ENCODE measurements at regions not wholly inside any gene's neighbourhood (a gene's known extent, or its start where the extent isn't known, plus 50 kb on each side); places are given as distances from the start of the nearest gene placed in this dataset.
"Not testable (repeated sequence)": the region's sequence is repeated elsewhere in the genome, so short reads cannot be mapped to it uniquely, and the experiment has no call there.

DNA sequence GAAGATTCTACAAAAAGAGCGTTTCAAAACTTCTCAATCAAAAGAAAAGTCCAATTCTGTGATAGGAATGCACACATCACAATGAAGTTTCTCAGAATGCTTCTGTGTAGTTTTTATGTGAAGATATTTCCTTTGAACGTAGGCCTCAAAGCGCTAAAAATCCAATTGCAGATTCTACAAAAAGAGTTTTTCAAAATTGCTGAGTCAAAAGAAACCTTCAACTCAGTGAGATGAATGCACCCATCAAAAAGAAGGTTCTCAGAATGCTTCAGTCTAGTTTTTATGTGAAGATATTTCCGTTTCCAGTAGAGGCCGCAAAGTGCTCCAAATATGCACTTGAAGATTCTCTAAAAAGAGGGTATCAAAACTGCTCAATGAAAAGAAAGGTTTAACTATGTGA is 319.7 kb upstream of the DEFB115 start:
- H4K20me1 ChIP-seq (ENCODE audit: control insufficient read depth, extremely low read depth, insufficient read depth, low read length), result no peaks in the 10 kb centered on the region
- no peak overlapping the region for H3K4me2 ChIP-seq (ENCODE audit: extremely low read depth, insufficient read depth, low read length)
- no peak for DNase-seq (ENCODE audit: low read depth in 2 of 2)
- H3K36me3 ChIP-seq (ENCODE audit: control insufficient read depth, insufficient read depth, low read length), result no peaks in the 10 kb centered on the region
- no peaks in the 10 kb centered on the region for H3K4me1 ChIP-seq (ENCODE audit: control insufficient read depth, extremely low read depth, insufficient read depth, low read length)
- no peaks in the 10 kb centered on the region for H3K27me3 ChIP-seq (ENCODE audit: control insufficient read depth, insufficient read depth, low read length)
- H3K4me3 ChIP-seq (replicated peaks in 1 of 4; ENCODE audit: control extremely low read depth in 1 of 4, insufficient read depth in 1 of 4, low read depth in 3 of 4, low read length in 4 of 4), result no peak overlapping the region
- no peak overlapping the region for H3K27ac ChIP-seq (ENCODE audit: insufficient read depth, low read length)
- H3K9ac ChIP-seq (ENCODE audit: insufficient read depth, low read length), result no peak overlapping the region
- H3K79me2 ChIP-seq (ENCODE audit: control insufficient read depth, insufficient read depth, low read length), result no peaks in the 10 kb centered on the region
- TF ChIP-seq, protein P1, sequence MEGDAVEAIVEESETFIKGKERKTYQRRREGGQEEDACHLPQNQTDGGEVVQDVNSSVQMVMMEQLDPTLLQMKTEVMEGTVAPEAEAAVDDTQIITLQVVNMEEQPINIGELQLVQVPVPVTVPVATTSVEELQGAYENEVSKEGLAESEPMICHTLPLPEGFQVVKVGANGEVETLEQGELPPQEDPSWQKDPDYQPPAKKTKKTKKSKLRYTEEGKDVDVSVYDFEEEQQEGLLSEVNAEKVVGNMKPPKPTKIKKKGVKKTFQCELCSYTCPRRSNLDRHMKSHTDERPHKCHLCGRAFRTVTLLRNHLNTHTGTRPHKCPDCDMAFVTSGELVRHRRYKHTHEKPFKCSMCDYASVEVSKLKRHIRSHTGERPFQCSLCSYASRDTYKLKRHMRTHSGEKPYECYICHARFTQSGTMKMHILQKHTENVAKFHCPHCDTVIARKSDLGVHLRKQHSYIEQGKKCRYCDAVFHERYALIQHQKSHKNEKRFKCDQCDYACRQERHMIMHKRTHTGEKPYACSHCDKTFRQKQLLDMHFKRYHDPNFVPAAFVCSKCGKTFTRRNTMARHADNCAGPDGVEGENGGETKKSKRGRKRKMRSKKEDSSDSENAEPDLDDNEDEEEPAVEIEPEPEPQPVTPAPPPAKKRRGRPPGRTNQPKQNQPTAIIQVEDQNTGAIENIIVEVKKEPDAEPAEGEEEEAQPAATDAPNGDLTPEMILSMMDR (conservative IDR thresholded peaks at IDR 0.05 in 1 of 2, IDR thresholded peaks at IDR 0.05 in 1 of 2; ENCODE audit: low read depth in 1 of 2, low read length in 2 of 2), result no peak
- TF ChIP-seq EZH2 (IDR thresholded peaks at IDR 0.05; ENCODE audit: low read length, missing control alignments), result no peak
- no peaks in the 10 kb centered on the region for H3K9me3 ChIP-seq (ENCODE audit: control insufficient read depth, insufficient read depth, low read depth, low read length)
- no peak overlapping the region for H2AFZ ChIP-seq (ENCODE audit: low read length)

DNA sequence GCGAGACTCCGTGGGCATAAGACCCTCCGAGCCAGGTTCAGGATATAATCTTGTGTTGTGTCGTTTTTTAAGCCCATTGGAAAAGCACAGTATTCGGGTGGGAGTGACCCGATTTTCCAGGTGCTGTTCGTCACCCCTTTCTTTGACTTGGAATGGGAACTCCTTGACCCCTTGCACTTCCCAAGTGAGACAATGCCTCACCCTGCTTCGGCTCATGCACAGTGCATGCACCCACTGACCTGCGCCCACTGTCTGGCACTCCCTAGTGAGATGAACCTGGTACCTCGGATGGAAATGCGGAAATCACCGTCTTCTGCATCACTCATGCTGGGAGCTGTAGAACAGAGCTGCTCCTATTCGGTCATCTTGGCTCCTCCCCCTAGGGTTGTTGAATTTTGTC is 307.7 kb upstream of the DEFB115 start:
- H3K27ac ChIP-seq (ENCODE audit: insufficient read depth, low read length), result no peak overlapping the region
- no peak overlapping the region for H3K4me2 ChIP-seq (ENCODE audit: extremely low read depth, insufficient read depth, low read length)

DNA sequence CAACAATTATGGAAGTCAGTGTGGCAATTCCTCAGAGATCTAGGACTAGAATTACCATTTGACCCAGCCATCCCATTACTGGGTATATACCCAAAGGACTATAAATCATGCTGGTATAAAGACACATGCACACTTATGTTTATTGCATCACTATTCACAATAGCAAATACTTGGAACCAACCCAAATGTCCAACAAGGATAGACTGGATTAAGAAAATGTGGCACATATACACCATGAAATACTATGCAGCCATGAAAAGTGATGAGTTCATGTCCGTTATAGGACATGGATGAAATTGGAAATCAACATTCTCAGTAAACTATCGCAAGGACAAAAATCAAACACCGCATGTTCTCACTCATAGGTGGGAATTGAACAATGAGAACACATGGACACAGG is 306.4 kb upstream of the DEFB115 start:
- H3K27ac ChIP-seq (ENCODE audit: insufficient read depth, low read length); H3K27me3 ChIP-seq (ENCODE audit: control insufficient read depth, insufficient read depth, low read length); H4K20me1 ChIP-seq (ENCODE audit: control insufficient read depth, extremely low read depth, insufficient read depth, low read length); H3K9ac ChIP-seq (ENCODE audit: insufficient read depth, low read length); H3K4me2 ChIP-seq (ENCODE audit: extremely low read depth, insufficient read depth, low read length); H3K9me3 ChIP-seq (ENCODE audit: control insufficient read depth, insufficient read depth, low read depth, low read length); H3K4me1 ChIP-seq (ENCODE audit: control insufficient read depth, extremely low read depth, insufficient read depth, low read length); H3K36me3 ChIP-seq (ENCODE audit: control insufficient read depth, insufficient read depth, low read length); H2AFZ ChIP-seq (ENCODE audit: low read length); H3K79me2 ChIP-seq (ENCODE audit: control insufficient read depth, insufficient read depth, low read length); DNase-seq (ENCODE audit: low read depth in 2 of 2); H3K4me3 ChIP-seq (replicated peaks in 1 of 4; ENCODE audit: control extremely low read depth in 1 of 4, insufficient read depth in 1 of 4, low read depth in 3 of 4, low read length in 4 of 4): not testable (repeated sequence)

More for the DNA sequence above, 307.7 kb upstream of the DEFB115 start:
- TF ChIP-seq, protein P1 (conservative IDR thresholded peaks at IDR 0.05 in 1 of 2, IDR thresholded peaks at IDR 0.05 in 1 of 2; ENCODE audit: low read depth in 1 of 2, low read length in 2 of 2), result no peak
- TF ChIP-seq EZH2 (IDR thresholded peaks at IDR 0.05; ENCODE audit: low read length, missing control alignments), result no peak
- Histone ChIP-seq H3K36me3 (ENCODE audit: control insufficient read depth, insufficient read depth, low read length) (no peaks in the 10 kb centered on the region), H3K27me3 (ENCODE audit: control insufficient read depth, insufficient read depth, low read length) (no peaks in the 10 kb centered on the region), H2AFZ (ENCODE audit: low read length) (no peak overlapping the region), H3K9ac (ENCODE audit: insufficient read depth, low read length) (no peak overlapping the region), H3K4me1 (ENCODE audit: control insufficient read depth, extremely low read depth, insufficient read depth, low read length) (no peaks in the 10 kb centered on the region), H4K20me1 (ENCODE audit: control insufficient read depth, extremely low read depth, insufficient read depth, low read length) (no peaks in the 10 kb centered on the region), H3K4me3 (replicated peaks in 1 of 4; ENCODE audit: control extremely low read depth in 1 of 4, insufficient read depth in 1 of 4, low read depth in 3 of 4, low read length in 4 of 4) (no peak overlapping the region), H3K79me2 (ENCODE audit: control insufficient read depth, insufficient read depth, low read length) (no peaks in the 10 kb centered on the region), H3K9me3 (ENCODE audit: control insufficient read depth, insufficient read depth, low read depth, low read length) (no peaks in the 10 kb centered on the region)
- DNase-seq (ENCODE audit: low read depth in 2 of 2), result no peak

DNA sequence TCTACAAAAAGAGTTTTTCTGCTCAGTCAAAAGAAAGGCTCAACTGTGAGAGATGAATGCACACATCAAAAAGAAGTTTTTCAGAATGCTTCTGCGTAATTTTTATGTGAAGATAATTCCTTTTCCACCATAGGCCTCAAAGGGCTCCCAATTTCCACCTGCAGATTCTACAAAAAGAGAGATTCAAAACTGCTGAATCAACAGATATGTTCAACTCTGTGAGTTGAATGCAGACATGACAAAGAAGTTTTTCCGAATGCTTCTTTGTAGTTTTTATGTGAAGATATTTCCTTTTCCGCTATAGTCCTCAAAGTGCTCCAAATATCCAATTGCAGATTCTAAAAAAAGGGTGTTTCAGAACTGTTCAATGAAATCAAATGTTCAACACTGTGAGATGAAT is 300.8 kb upstream of the DEFB115 start:
- not testable (repeated sequence) for H3K9me3 ChIP-seq (ENCODE audit: control insufficient read depth, insufficient read depth, low read depth, low read length); H3K27me3 ChIP-seq (ENCODE audit: control insufficient read depth, insufficient read depth, low read length); H3K79me2 ChIP-seq (ENCODE audit: control insufficient read depth, insufficient read depth, low read length); H3K27ac ChIP-seq (ENCODE audit: insufficient read depth, low read length); H3K9ac ChIP-seq (ENCODE audit: insufficient read depth, low read length); H2AFZ ChIP-seq (ENCODE audit: low read length); H3K4me3 ChIP-seq (replicated peaks in 1 of 4; ENCODE audit: control extremely low read depth in 1 of 4, insufficient read depth in 1 of 4, low read depth in 3 of 4, low read length in 4 of 4); H3K4me1 ChIP-seq (ENCODE audit: control insufficient read depth, extremely low read depth, insufficient read depth, low read length); H3K4me2 ChIP-seq (ENCODE audit: extremely low read depth, insufficient read depth, low read length); DNase-seq (ENCODE audit: low read depth in 2 of 2); H4K20me1 ChIP-seq (ENCODE audit: control insufficient read depth, extremely low read depth, insufficient read depth, low read length); H3K36me3 ChIP-seq (ENCODE audit: control insufficient read depth, insufficient read depth, low read length)

DNA sequence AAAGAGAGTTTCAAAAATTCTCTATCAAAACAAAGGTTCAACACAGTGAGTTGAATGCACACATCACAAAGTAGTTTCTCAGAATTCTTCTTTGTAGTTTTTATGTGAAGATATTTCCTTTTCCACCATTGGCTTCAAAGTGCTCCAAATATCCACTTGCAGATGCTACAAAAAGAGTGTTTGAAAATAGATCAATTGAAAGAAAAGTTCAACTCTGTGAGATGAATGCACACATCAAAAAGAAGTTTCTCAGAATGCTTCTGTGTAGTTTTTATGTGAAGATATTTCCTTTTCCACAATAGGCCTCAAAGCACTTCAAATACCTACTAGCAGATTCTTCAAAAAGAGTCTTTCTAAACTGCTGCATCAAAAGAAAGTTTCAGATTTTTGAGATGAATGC is 298.3 kb upstream of the DEFB115 start:
- not testable (repeated sequence) for H3K79me2 ChIP-seq (ENCODE audit: control insufficient read depth, insufficient read depth, low read length); H3K27me3 ChIP-seq (ENCODE audit: control insufficient read depth, insufficient read depth, low read length); H3K4me2 ChIP-seq (ENCODE audit: extremely low read depth, insufficient read depth, low read length); H4K20me1 ChIP-seq (ENCODE audit: control insufficient read depth, extremely low read depth, insufficient read depth, low read length); H3K36me3 ChIP-seq (ENCODE audit: control insufficient read depth, insufficient read depth, low read length); H3K27ac ChIP-seq (ENCODE audit: insufficient read depth, low read length); DNase-seq (ENCODE audit: low read depth in 2 of 2); H2AFZ ChIP-seq (ENCODE audit: low read length); H3K9ac ChIP-seq (ENCODE audit: insufficient read depth, low read length); H3K4me3 ChIP-seq (replicated peaks in 1 of 4; ENCODE audit: control extremely low read depth in 1 of 4, insufficient read depth in 1 of 4, low read depth in 3 of 4, low read length in 4 of 4); H3K9me3 ChIP-seq (ENCODE audit: control insufficient read depth, insufficient read depth, low read depth, low read length); H3K4me1 ChIP-seq (ENCODE audit: control insufficient read depth, extremely low read depth, insufficient read depth, low read length)

Measured in fibroblast of lung (primary cell).